HG02571 (cell line): ENCODE measurements at regions not wholly inside any gene's neighbourhood (a gene's known extent, or its start where the extent isn't known, plus 50 kb on each side); places are given as distances from the start of the nearest gene placed in this dataset.

Experiments used
- ATAC-seq: cut with Tn5 transposase; IDR thresholded peaks from one replicate; pipeline ENCODE4 v1.9.1; 2021; ENCODE audit warnings: mild to moderate bottlenecking, moderate library complexity; ENCODE audit not compliant: unreplicated experiment

- ATAC-seq, result no peak
These were observed 206.7 kb downstream of the SETD4 start for GRCh38 chr21:35853321-35854239.

GRCh38 chr21:35852820-35853219, 207.5 kb downstream of the SETD4 start:
- no peak for ATAC-seq

GRCh38 chr21:35850542-35851103, 209.7 kb downstream of the SETD4 start:
- no peak for ATAC-seq

GRCh38 chr21:35850029-35850428, 210.3 kb downstream of the SETD4 start:
- ATAC-seq, result no peak

- no peak for ATAC-seq
These were observed 211.2 kb downstream of the SETD4 start for GRCh38 chr21:35849144-35849543.

GRCh38 chr21:35843911-35844667, 216.2 kb downstream of the SETD4 start:
- no peak for ATAC-seq

GRCh38 chr21:35840949-35841348, 219.4 kb downstream of the SETD4 start:
- ATAC-seq, result no peak

- ATAC-seq, result no peak
These were observed 220.0 kb downstream of the SETD4 start for GRCh38 chr21:35840197-35840799.

GRCh38 chr21:35838987-35839763, 221.2 kb downstream of the SETD4 start:
- no peak for ATAC-seq

GRCh38 chr21:35838350-35838749, 222.0 kb downstream of the SETD4 start:
- no peak for ATAC-seq

GRCh38 chr21:35833991-35834390, 226.3 kb downstream of the SETD4 start:
- ATAC-seq, result no peak

GRCh38 chr21:35833388-35833787, 226.9 kb downstream of the SETD4 start:
- ATAC-seq, result no peak

GRCh38 chr21:35831230-35831629, 229.1 kb downstream of the SETD4 start:
- ATAC-seq, result no peak

- no peak for ATAC-seq
These were observed 231.3 kb downstream of the SETD4 start for GRCh38 chr21:35829067-35829466.

GRCh38 chr21:35828161-35828560, 232.2 kb downstream of the SETD4 start:
- ATAC-seq, result no peak

GRCh38 chr21:35827004-35827403, 233.3 kb downstream of the SETD4 start:
- ATAC-seq, result no peak

GRCh38 chr21:35825370-35826353, 234.7 kb downstream of the SETD4 start:
- ATAC-seq, result no peak

GRCh38 chr21:35824136-35824535, 236.2 kb downstream of the SETD4 start:
- no peak for ATAC-seq

- ATAC-seq, result no peak
These were observed 241.2 kb downstream of the SETD4 start for GRCh38 chr21:35819134-35819533.
